CD4-positive, alpha-beta T cell treated with Interleukin-17A for 4 hours (primary cell): ENCODE measurements at regions not wholly inside any gene's neighbourhood (a gene's known extent, or its start where the extent isn't known, plus 50 kb on each side); places are given as distances from the start of the nearest gene placed in this dataset.
"Not testable (repeated sequence)": the region's sequence is repeated elsewhere in the genome, so short reads cannot be mapped to it uniquely, and the experiment has no call there.

Experiments used
- DNase-seq: peaks from one replicate; pipeline ENCODE4 v3.0.0-alpha.2; 2020; ENCODE audit warnings: mixed read lengths

DNA sequence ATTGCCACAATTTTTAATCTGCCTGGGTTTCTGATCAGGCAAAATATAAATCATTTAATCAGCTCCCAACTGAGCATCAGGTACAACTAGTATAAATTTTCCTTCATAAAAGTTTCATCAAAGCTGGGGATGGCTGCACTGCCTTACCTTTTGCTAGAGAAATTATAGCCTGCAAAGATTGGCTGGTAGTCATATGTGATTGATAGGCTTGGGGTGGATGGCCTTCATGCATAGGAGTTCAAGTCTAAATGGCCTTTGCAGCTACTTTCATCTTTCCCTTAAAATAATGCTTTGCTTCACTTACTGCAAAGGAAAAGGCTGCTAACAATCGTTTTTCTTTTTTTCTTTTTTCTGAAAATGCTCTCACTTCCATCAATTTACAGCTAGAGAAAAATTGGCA, 739.7 kb downstream of the CENPC start:
- DNase-seq: no peak

DNA sequence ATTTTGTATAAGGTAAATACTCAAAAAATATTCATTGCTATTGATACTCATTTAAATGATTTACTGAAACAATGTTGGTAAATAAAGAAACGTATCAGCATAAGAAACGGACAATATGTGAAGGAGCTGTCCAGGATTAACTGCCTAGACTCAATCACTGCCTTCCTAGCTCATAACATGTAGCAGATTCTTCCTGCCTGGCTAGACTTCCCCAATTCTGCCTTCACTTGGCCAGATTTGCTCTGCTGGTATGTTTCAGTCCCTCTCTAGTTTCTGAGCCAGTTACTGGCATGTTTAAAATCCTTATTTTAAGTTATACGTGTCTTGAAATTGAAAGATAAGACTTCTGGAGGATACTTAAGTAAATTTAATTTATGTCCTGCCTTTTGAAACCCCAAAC, 740.3 kb downstream of the CENPC start:
- no peak for DNase-seq

DNA sequence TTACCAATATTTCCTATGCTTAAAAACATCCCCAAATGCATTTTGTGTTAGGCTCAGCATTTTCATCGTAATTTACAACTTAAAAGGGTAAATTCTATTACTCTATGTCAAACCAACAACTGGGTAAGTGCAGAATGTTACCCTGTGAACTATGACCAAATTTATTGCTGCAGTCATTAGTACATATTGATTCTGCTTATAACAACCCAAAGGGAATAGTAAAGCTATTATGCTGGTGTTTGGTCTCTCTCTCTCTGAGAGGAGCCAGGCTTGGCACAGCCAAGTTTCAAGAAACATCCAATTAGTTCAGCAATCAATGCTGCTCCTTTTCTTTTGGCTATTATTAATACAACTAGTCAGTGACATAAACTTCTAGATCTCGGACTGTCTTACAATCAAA, 747.7 kb downstream of the CENPC start:
- no peak for DNase-seq

DNA sequence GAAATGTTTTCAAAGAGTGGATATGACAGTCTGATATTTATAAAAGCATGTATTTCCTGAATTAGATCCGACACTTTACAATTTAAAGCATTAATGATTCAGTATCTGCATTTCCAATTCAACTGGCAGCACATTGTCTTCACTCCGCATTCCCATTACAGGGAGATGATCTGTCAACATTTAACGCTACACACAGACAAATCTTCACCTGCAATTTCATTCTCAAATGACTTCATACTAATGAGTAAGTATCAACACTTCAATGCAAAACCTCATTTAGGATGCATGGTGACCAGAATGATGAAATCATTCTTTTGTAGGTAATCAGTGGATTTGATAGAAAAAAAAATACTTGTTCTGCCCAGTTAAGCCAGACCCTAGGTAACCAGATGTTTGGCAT, 749.6 kb downstream of the CENPC start:
- DNase-seq: no peak

DNA sequence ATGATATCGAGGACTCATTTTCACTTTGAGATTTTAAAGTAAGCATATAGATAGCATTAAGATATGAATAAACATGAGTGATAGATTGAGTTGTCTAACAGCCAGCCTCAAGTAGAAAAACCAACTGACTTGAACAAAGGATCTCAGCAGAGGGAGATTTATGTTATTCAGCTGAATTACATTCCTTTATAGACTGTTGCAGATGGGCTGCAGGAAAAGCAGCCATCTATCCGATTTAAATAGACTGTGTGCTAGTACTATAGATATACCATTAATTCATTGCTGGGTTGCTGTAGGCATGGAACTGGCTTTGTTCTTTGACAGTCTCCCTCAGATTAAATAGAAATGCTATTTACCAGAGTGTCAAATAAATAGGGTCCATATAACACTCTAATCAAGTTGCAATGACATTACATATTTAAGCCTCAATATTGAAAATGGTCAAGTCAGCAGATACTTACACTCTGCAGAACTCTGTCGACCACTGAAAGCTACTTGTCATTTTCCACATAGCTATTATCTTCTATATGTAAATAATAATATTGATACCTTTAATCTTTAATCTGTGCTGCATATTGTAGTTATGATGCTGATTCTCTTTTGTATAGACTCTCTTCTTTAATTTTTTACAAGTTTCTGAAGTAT, 750.8 kb downstream of the CENPC start:
- no peak for DNase-seq

DNA sequence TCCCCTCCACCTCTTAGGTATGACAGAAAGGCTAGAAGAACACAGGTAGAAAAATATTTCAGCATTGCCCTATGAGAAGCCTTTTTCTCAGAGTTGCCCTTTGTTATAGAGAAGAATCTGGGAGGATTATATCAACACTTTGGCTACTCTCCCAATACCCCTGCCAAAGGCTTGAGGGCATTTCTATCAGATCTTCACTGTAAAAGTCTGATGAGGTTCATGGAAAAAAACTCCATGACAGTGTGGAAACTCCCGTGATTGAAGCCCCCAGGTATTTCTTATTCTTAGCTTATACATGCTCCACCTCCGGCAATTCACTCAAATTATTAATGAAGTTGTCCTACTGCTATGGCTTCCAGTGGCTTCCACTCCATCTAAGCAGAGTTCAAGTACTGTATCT, 753.6 kb downstream of the CENPC start:
- DNase-seq: no peak

DNA sequence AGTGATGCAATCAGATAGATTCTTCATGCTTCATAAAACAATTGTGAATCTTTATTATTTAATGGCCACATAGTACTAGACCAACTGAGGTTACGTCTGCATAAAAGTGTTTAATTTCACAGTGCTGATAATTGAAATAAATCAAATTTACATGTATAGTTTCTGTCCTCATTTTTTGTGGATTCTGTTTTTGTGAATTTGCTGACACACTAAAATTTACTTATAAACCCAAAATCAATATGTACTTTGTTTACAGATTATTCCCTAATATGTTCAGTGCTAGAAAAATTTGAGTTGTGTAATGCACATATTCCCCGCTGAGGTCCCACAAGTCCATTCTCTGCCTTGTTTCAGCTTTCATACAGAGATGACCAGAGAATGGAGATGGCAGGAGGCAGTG, 759.8 kb downstream of the CENPC start:
- no peak for DNase-seq

DNA sequence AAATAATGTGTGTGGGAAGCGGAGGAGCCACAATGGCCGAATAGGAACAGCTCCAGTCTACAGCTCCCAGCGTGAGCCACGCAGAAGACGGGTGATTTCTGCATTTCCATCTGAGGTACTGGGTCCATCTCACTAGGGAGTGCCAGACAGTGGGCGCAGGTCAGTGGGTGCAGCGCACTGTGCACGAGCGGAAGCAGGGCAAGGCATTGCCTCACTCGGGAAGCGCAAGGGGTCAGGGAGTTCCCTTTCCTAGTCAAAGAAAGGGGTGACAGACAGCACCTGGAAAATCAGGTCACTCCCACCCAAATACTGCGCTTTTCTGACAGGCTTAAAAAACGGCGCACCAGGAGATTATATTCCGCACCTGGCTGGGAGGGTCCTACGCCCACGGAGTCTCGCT, 762.6 kb downstream of the CENPC start:
- not testable (repeated sequence) for DNase-seq

DNA sequence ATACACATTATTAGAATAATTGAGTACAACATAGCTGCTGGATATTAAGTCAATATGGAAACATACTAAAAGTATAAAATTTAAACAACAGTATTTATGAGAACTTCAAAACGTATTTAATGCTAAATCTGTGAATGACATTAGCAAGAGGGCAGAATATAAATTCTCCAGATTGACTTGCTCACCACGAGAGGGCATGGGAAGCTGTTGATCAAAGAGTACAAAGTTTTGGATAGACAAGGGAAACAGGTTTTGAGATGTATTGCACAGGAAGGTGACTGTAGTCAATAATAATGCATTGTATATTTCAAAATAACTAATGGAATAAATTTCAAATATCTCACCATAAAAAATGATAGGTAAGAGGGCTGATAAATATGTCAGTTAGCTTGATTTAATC, 768.2 kb downstream of the CENPC start:
- DNase-seq: no peak

DNA sequence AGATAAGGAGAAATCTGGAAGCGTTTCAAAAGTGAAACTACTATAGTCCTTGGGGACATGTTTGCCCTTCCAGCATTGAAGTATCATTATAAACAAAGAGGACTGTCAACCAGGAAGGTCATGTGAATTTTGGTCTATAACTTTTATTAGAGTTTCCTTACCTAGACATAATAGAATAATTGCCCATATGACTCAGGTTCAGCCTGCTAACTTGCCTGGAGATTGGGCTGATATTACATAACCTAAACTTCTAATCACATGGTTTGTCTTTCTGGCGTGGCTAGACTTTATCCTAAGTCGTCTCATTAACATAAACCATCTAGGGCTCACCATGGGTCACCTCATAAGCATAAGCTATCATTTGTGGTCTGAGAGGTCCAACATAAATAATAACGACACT, 775.9 kb downstream of the CENPC start:
- DNase-seq: no peak

DNA sequence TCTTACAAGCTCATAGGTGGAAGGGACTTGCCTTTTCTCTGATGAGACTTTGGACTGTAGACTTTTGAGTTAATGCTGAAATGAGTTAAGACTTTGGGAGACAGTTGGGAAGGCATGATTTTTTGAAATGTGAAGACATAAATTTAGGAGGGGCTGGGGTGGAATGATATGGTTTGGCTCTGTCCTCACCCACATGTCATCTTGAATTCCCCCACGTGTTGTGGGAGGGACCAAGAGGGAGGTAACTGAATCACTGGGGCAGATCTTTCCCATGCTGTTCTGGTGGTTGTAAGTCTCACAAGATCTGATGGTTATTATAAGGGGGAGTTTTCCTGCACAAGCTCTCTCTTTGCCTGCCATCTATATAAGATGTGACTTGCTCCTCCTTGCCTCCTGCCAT, 777.9 kb downstream of the CENPC start:
- DNase-seq: no peak

DNA sequence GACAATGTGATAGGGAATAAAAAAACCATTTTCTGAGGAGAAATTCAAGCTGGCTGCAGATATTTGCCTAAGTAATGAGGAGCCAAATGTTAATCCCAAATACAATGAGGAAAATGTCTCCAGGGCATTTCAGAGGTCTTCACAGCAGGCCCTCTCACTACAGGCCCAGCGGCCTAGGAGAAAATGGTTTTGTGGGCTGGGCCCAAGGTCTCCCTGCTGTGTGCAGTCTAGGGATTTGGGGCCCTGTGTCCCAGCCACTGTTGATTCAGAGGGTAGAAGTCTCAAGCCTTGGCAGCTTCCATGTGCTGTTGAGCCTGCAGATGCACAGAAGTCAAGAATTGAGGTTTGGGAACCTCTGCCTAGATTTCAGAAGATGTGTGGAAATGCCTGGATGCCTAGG, 778.7 kb downstream of the CENPC start:
- DNase-seq: no peak

DNA sequence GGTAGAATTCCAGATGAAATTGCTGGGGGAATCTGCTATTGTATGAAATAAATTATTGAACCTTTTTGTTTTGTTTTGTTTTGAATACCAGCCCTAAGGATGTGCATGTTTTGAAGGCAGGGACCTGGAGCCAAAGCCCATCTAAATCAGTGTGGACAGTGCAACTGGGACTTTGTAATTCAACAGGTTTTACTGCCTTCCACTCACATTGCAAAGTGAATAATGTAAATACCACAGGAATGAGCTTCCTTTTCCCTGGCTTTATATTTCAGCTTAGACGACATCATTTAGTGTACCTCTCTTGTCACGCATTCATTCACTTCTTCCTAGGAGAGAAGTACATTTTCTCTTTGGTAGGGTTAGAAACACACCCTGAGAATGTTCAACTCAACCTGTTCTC, 795.0 kb downstream of the CENPC start:
- no peak for DNase-seq

DNA sequence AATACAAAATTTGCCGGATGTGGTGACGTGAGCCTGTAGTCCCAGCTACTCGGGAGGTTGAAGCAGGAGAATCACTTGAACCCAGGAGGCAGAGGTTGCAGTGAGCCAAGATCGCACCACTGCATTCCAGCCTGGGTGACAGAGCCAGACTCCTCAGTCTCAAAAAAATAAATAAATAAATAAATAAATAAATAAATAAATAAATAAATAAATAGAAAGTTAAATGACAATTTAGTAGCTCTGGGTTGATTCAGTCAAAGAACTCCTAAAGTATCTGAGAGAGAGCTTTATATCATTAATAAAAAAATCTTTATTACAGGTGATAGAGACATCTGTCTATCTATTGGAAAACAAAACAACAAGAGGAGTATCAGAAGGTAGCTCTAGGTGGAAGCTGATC, 798.4 kb downstream of the CENPC start:
- DNase-seq: not testable (repeated sequence)

DNA sequence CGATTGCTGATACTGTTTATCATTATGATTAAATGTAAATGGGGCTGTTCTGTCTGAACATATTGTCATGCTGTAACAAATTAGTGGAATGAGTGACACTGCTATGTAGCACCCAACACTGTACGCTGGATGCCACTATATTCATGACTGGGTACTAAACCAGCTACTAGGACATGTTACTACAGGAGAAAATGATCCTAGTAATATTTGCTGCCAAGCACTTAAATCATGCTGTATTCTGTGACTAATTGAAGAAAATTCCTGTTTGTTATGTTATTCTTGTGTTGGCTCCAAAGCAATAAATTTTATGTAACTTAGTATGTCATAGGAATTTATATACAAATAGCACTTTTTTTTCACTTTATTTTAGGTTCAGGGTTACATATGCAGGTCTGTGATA, 804.2 kb downstream of the CENPC start:
- no peak for DNase-seq

DNA sequence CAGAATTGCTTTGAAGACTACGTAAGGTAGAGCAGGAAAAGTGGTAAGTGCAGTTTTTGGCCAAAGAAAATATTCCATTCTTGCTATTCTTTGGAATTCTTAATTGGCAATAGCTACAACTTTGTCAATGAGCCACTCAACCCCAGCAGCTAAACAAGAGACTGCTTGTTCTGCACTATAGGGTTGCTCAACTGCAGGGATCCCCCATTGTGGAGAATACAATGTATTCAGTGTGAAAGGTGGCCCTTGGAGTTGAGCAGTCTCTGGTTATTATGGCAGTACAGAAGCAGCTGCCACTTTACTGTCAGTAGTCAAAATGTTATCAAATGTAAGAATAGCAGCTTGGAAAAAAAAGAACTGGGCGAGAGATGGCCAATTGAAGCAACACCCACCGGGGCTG, 808.7 kb downstream of the CENPC start:
- no peak for DNase-seq

DNA sequence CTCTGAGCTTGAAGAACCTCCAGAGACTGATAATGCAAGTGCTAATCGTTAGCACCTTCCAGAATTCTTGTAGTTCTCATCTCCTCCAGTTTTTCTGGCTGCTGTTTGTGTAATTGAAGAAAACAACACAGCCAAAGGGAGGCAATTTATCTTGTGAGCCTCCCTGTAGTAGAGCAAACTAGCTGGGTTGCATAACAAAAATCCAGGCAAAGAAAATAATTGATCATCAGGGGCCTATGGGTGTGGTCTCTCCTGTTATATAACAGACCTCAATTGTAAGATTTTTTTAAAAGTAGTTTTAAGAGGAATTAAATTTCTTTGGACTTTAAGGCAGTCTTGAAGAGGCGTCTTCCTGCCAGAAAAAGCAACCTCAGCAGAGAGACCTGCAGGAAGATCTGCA, 817.0 kb downstream of the CENPC start:
- DNase-seq: no peak

DNA sequence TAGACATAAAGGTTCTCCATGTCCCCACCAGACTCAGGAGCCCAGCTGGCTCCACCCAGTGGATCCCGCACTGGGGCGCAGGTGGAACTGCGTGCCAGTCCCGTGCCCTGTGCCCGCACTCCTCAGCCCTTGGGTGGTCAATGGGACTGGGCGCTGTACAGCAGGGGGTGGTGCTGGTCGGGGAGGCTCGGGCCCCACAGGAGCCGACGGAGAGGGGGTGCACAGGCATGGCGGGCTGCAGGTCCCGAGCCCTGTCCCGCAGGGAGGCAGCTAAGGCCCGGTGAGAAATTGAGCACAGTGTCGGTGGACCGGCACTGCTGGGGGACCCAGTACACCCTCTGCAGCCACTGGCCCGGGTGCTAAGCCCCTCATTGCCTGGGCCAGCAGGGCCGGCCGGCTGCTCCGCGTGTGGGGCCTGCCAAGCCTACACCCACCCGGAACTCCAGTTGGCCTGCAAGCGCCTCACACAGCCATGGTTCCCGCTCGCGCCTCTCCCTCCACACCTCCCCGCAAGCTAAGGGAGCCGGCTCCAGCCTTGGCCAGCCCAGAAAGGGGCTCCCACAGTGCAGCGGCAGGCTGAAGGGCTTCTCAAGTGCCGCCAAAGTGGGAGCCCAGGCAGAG, 832.9 kb downstream of the CENPC start:
- not testable (repeated sequence) for DNase-seq

DNA sequence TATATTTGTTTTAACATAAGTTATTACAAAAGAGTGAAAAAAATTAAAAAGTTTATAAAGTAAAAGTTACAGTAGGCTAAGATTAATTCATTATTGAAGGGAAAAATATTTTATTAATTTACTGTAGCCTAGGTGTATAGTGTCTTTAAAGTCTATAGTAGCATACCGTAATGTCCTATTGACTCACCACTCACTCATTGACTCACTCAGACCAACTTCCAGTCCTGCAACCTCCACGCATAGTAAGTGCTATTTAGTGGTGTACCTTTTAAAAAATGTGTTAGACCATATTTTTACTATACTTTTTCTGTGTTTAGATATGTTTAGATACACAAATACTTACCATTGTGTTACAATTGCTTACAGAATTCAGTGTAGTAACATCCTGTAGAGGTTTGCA, 841.1 kb downstream of the CENPC start:
- no peak for DNase-seq

DNA sequence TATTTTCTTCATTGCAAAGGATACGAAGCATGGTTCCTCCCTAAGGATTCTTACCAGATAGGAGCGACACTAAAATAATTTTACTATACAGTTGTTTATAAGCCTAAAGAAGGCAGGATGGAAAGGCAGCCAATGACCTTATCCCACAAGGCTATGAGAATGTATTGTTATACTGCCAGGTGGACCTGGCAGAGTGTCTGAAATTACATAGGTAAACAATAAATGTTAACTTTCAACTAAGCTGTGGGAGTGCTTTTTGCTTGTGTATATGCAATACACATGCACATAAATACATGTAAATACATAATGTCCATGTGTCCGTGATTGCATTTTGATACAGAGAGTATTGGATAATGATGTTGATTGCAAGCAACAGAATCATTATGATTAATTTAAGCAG, 850.6 kb downstream of the CENPC start:
- DNase-seq: no peak

DNA sequence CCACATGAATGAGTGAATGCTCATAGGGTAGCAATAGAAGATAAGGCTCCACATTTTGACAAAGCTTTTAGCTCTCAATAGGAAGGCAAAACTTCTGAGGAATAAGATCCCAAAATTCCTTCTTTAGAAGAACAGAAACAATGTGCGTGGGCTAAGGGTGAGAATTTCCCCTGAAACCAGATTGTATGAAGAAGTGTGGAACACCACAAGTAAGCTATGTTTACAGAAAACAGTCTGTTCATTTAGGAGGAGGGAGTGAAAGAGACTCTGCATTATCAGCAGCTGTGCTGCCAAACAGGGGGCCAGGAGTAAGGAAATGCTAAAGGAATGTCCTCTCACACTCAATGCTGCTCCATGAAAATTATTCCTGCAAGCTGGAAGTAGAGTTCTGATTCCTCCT, 851.6 kb downstream of the CENPC start:
- no peak for DNase-seq

DNA sequence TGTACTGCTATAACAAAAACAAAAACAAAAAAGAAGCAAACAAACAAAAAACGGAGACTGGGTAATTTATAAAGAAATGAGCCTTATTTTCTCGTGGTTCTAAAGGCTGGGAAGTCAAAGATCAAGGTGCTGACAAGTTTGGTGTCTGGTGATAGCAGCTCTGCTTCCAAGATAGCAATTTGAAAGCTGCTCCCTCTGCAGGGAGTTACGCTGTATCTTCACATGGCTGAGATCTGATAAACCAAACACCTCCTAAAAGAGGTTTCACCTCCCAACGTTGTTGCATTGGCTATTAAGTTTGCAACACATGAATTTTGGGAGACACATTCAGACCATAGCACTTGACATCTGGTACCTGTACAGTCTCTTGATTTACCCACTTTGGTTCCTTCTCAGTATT, 854.2 kb downstream of the CENPC start:
- DNase-seq: no peak

DNA sequence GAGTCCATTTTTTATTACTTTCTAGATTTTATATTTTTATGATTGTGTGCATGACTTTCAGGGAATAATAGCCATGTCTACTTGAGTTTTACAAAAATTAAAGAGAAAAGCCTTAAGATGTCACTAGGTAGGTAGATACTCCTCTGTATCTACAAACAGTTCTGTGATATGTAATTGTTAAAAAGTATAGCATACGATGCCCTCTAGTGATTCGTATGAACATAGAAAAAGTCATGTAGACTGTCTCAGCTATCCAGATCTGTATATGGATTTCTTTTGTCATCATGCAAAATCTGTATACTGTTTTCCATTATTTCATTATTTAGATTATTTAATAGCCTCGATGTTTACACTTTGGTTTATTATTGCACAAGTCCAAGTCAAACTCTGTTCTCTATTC, 856.6 kb downstream of the CENPC start:
- DNase-seq: no peak

DNA sequence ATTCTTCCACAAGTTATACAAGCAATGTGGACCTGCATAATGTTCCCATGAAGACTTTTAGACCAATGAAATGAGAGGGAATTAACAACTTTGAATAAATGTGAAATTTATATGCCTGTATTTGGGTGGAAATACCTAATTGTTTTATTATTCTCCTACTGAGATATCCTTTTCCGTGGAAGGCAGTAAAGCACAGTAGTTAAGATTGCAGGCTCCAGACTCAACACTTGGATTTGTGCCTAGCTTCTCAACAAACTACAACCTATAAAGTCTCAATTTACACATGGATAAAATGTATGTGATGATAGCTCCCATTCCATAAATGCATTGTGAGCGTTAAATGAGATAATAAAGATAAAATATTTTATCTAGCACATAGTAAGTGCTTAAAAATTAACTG, 857.8 kb downstream of the CENPC start:
- DNase-seq: no peak

DNA sequence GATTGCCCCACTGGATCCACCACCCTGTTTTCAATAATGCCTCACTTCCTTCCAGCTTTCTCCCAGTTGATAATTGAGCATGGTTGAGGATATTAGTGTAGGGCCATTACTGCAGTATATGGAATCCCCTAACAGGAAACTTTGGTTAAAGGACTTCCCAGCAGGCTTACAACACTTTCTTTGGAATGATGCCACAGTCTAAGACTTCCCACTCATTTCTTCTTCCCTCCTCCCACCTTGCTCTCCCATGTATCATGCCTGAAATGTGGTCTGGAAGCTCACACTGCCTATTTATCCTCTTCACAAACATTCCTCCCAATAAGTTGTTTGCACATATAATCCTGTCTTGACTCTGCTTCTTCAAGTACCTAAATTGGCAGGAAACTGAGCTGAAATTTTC, 863.3 kb downstream of the CENPC start:
- DNase-seq: no peak
